ENCODE measurements at regions not wholly inside any gene's neighbourhood (a gene's known extent, or its start where the extent isn't known, plus 50 kb on each side); places are given as distances from the start of the nearest gene placed in this dataset.

DNA sequence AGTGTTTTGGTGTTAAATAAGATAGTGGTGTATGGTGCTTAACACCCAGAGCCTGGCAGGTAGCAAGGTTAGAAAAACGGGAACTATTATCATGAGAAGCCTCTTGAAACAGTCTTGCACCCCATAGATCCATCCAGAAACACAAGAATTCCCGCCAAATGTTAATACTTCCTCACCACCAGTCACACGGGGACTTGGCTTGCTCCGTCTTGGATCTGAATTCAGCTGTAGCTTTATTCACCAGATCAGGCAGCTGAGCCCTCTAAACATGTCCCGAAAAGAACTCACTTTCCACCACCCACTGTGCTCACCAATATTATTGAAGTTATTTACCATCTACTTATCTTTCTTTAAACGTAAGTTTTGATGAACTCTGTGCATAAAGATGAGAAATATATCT, 101.6 kb upstream of the PTPN3 start:
- in situ Hi-C loops (cut with MboI) (loop anchor here (25.0 kb wide), 1 partner anchor 563 kb away; no protein-coding TSS in a partner anchor), intact Hi-C loops (cut with micrococcal nuclease) (no loop called here)
- Histone ChIP-seq H3K27ac (ENCODE audit: extremely low read depth, low read depth, low read length) (no peak overlapping the region), H3K27me3 (ENCODE audit: control insufficient read depth in 2 of 2, insufficient read depth in 2 of 2, low read length in 2 of 2) (peaks cover 0 to 5% of the 10 kb centered on the region in 2 experiments; a peak in 2 of 5 replicates), H3K4me2 (ENCODE audit: insufficient read depth, low read length) (no peak overlapping the region), H4K20me1 (replicated peaks; ENCODE audit: control insufficient read depth, insufficient read depth, low read length) (no peaks in the 10 kb centered on the region), H2AFZ (ENCODE audit: low read depth, low read length) (no peak overlapping the region), H3K79me2 (ENCODE audit: control insufficient read depth, insufficient read depth, low read length) (no peaks in the 10 kb centered on the region), H3K9me3 (replicated peaks; ENCODE audit: control insufficient read depth, insufficient read depth, low read depth, low read length) (no peaks in the 10 kb centered on the region), H3K4me1 (replicated peaks in 1 of 2; ENCODE audit: control insufficient read depth in 2 of 2, insufficient read depth in 2 of 2, low read length in 2 of 2) (no peaks in the 10 kb centered on the region; a peak in 1 of 5 replicates), H3K9ac (ENCODE audit: insufficient read depth in 1 of 2, low read depth in 2 of 2, low read length in 2 of 2) (no peak overlapping the region), H3K9me1 (ENCODE audit: control insufficient read depth, insufficient read depth, low read length) (no peaks in the 10 kb centered on the region), H3K4me3 (no peak overlapping the region), H3K36me3 (ENCODE audit: control insufficient read depth, insufficient read depth, low read length) (no peaks in the 10 kb centered on the region)
- ATAC-seq (no peak), DNase-seq (ENCODE audit: extremely low read depth in 1 of 4, low spot score in 3 of 4) (no peak), FAIRE-seq (no peak)
- CTCF ChIA-PET (ENCODE audit: low intra/inter-chr PET ratio) = no interaction called here
- under 1% methylated on average over 6 of the region's 6 CpGs for WGBS (ENCODE audit: insufficient coverage, low coverage, missing lambda C conversion rate)
- no TSS peak for BruUV-seq (replicated peaks)
- TF ChIP-seq ZNF589 (CRISPR knock-in tag; IDR thresholded peaks at IDR 0.05; ENCODE audit: low read depth) (no peak), KLF1 (tag; IDR thresholded peaks at IDR 0.05) (no peak), ZSCAN32 (CRISPR knock-in tag; IDR thresholded peaks at IDR 0.05) (no peak), PHTF2 (CRISPR knock-in tag; IDR thresholded peaks at IDR 0.05) (no peak), NFYB (IDR thresholded peaks at IDR 0.05; ENCODE audit: extremely low read depth, insufficient read length) (no peak), CBX3 (IDR thresholded peaks at IDR 0.05; ENCODE audit: borderline replicate concordance in 1 of 2, low read length in 2 of 2) (no peak), E2F3 (CRISPR knock-in tag; IDR thresholded peaks at IDR 0.05) (no peak), BRF1 (IDR thresholded peaks at IDR 0.05; ENCODE audit: borderline replicate concordance, extremely low read depth, insufficient read length) (no peak), CBFB (CRISPR knock-in tag; IDR thresholded peaks at IDR 0.05) (no peak), MLX (CRISPR knock-in tag; conservative IDR thresholded peaks at IDR 0.05) (no peak), TFE3 (CRISPR knock-in tag; IDR thresholded peaks at IDR 0.05) (no peak), CBFA2T3 (IDR thresholded peaks at IDR 0.05) (no peak), CHD4 (IDR thresholded peaks at IDR 0.05; ENCODE audit: insufficient read depth, insufficient replicate concordance, low read depth, low read length, poor library complexity, severe bottlenecking) (no peak), E2F8 (IDR thresholded peaks at IDR 0.05; ENCODE audit: low read depth, partially characterized antibody) (no peak)
- TF ChIP-seq, protein P1, sequence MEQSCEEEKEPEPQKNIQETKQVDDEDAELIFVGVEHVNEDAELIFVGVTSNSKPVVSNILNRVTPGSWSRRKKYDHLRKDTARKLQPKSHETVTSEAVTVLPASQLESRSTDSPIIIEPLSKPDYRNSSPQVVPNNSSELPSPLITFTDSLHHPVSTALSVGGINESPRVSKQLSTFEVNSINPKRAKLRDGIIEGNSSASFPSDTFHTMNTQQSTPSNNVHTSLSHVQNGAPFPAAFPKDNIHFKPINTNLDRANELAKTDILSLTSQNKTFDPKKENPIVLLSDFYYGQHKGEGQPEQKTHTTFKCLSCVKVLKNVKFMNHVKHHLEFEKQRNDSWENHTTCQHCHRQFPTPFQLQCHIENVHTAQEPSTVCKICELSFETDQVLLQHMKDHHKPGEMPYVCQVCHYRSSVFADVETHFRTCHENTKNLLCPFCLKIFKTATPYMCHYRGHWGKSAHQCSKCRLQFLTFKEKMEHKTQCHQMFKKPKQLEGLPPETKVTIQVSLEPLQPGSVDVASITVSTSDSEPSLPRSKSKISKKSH (CRISPR knock-in tag; IDR thresholded peaks at IDR 0.05) = no peak
- POLR2A ChIA-PET = no interaction called here
